ENCODE measurements at regions not wholly inside any gene's neighbourhood (a gene's known extent, or its start where the extent isn't known, plus 50 kb on each side); places are given as distances from the start of the nearest gene placed in this dataset.

GRCh38 chr5:168219515-168220410 lies 71.7 kb upstream of the WWC1 start:
- H3K4me3 ChIP-seq (replicated peaks in 1 of 3; ENCODE audit: insufficient read depth in 1 of 3, low read depth in 1 of 3, low read length in 3 of 3): no peak overlapping the region
- POLR2A ChIA-PET: no interaction called here

More at GRCh38 chr5:168219515-168220410, 71.7 kb upstream of the WWC1 start:
- BruUV-seq (replicated peaks): no TSS peak
- H3K27me3 ChIP-seq (ENCODE audit: control insufficient read depth in 2 of 2, insufficient read depth in 2 of 2, low read length in 2 of 2): peaks cover 2 to 12% of the 10 kb centered on the region in 2 experiments
- H3K4me1 ChIP-seq (ENCODE audit: control insufficient read depth, extremely low read depth, insufficient read depth, low read length): peaks cover 8% of the 10 kb centered on the region
- H3K9me1 ChIP-seq (replicated peaks; ENCODE audit: control insufficient read depth, extremely low read depth, insufficient read depth, low read length): no peaks in the 10 kb centered on the region
- no peaks in the 10 kb centered on the region for H4K20me1 ChIP-seq (replicated peaks; ENCODE audit: control insufficient read depth, extremely low read depth, insufficient read depth, low read length)
- peak overlapping the region; percentile 50 for H2AFZ ChIP-seq (ENCODE audit: low read depth, low read length)
- dilution Hi-C loops (cut with MboI; ENCODE audit: extremely low pct_ligation_motif_present, low sequenced_read_pairs) (no loop called here), intact Hi-C loops (cut with micrococcal nuclease) (loop anchor here (1.0 to 2.0 kb wide), 3 partner anchors 105 to 925 kb away; no protein-coding TSS in a partner anchor)
- no peak overlapping the region for H3K9ac ChIP-seq (replicated peaks; ENCODE audit: extremely low read depth, insufficient read depth, low read length)
- FAIRE-seq (peak; percentile 92), DNase-seq (ENCODE audit: low read depth, low spot score) (peak; percentile 72)
- H3K9me3 ChIP-seq (replicated peaks; ENCODE audit: control insufficient read depth, insufficient read depth, low read length): no peaks in the 10 kb centered on the region
- H3K4me2 ChIP-seq (ENCODE audit: insufficient read depth, low read length): peak overlapping the region; percentile 55
- no peaks in the 10 kb centered on the region for H3K79me2 ChIP-seq (ENCODE audit: control insufficient read depth, insufficient read depth, low read length)
- CTCF ChIA-PET: interaction anchor here (0.6 to 4.5 kb wide), 20 partner anchors 10 to 1189 kb away, joined by 3 to 70 read pairs (median 3); no protein-coding TSS in a partner anchor
- no peaks in the 10 kb centered on the region for H3K36me3 ChIP-seq (ENCODE audit: control insufficient read depth in 2 of 2, extremely low read depth in 1 of 2, insufficient read depth in 2 of 2, low read length in 2 of 2)
- no peak overlapping the region for H3K27ac ChIP-seq (ENCODE audit: insufficient read depth, low read depth, low read length)
- TF ChIP-seq CTCF (IDR thresholded peaks at IDR 0.05; ENCODE audit: extremely low read depth in 1 of 2, insufficient read depth in 1 of 2, low read depth in 1 of 2, low read length in 2 of 2) (peak; percentile 75 to 84), EZH2 (IDR thresholded peaks at IDR 0.05; ENCODE audit: borderline replicate concordance, low read depth, low read length, severe bottlenecking) (no peak)

Measured in endothelial cell of umbilical vein (primary cell).